ENCODE measurements at regions not wholly inside any gene's neighbourhood (a gene's known extent, or its start where the extent isn't known, plus 50 kb on each side); places are given as distances from the start of the nearest gene placed in this dataset.
"Not testable (repeated sequence)": the region's sequence is repeated elsewhere in the genome, so short reads cannot be mapped to it uniquely, and the experiment has no call there.

DNA sequence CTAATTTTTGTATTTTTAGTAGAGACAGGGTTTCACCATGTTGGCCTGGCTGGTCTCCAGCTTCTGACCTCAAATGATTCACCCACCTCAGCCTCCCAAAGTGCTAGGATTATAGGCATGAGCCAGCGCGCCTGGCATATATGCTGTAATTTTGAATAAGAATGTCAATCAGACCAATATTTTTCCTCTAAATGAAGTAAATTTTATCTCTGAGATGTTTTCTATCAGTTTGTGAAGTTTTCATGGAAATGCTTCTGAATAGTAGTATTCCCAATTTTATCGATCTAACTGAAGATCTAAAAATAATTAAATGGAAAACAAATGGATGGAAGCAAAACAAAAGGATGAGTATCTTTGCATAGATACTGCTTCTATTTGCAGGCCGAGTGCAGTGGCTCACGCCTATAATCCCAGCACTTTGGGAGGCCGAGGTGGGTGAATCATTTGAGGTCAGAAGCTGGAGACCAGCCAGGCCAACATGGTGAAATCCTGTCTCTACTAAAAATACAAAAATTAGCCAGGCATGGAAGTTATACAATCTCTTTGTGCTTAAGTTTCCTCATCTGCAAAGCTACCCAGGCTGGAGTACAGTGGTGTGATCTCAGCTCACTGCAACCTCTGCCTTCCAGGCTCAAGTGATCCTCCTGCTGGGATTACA, 103.9 kb upstream of the RAP2B start:
- H3K36me3 ChIP-seq (replicated peaks; ENCODE audit: control insufficient read depth, insufficient read depth, low read length); DNase-seq; H3K4me3 ChIP-seq (ENCODE audit: insufficient read depth, low read depth, low read length); H3K27me3 ChIP-seq (ENCODE audit: control insufficient read depth, insufficient read depth, low read length): not testable (repeated sequence)

GRCh38 chr3:153060346-153060745, 101.7 kb upstream of the RAP2B start:
- Histone ChIP-seq H3K27me3 (ENCODE audit: control insufficient read depth, insufficient read depth, low read length) (no peaks in the 10 kb centered on the region), H3K36me3 (replicated peaks; ENCODE audit: control insufficient read depth, insufficient read depth, low read length) (no peaks in the 10 kb centered on the region), H3K4me3 (ENCODE audit: insufficient read depth, low read depth, low read length) (no peak overlapping the region)
- no peak for DNase-seq

DNA sequence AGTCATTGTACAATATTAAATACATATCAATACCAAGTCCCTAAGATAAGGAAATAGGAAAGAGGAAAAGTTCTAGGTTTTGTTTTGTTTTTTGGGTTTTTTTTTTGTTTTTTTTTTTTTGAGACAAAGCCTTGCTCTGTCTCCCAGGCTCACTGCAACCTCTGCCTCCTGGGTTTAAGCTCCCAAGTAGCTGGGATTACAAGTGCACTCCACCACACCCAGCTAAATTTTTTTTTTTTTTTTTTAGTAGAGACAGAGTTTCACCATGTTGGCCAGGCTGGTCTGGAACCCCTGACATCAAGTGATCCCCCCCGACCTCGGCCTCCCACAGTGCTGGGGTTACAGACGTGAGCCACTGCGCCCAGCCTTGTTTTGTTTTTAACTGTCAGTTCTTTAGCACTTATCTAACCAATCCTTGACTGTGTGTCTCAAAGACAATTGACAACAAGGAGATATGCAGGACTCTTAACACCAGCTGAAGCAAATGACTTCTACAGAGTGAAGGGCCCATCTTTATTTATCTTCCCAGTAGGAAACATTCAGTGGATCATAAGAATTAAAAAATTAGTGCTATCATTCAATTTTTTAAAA, 100.0 kb upstream of the RAP2B start:
- Histone ChIP-seq H3K4me3 (ENCODE audit: insufficient read depth, low read depth, low read length) (no peak overlapping the region), H3K27me3 (ENCODE audit: control insufficient read depth, insufficient read depth, low read length) (no peaks in the 10 kb centered on the region), H3K36me3 (replicated peaks; ENCODE audit: control insufficient read depth, insufficient read depth, low read length) (no peaks in the 10 kb centered on the region)
- DNase-seq = no peak

DNA sequence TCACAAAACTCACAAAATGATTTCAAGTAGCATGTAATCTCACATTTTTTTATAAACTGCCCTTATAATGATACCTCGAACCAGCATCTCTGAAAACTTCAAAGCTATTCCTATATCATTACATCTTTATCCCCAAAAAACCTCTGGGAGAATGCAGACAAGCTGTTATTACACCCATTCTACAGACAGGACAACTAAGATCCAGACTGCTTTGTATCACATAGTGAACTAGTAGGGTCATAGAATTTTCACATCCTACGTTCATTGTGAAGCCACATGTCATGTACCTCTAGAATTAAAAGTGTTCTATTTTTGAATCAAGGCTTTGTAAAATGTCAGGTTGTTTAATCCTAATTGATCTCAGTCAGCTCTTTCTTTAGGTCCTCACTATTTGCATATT, 98.7 kb upstream of the RAP2B start:
- H3K27me3 ChIP-seq (ENCODE audit: control insufficient read depth, insufficient read depth, low read length) = no peaks in the 10 kb centered on the region
- H3K36me3 ChIP-seq (replicated peaks; ENCODE audit: control insufficient read depth, insufficient read depth, low read length) = no peaks in the 10 kb centered on the region
- no peak overlapping the region for H3K4me3 ChIP-seq (ENCODE audit: insufficient read depth, low read depth, low read length)
- DNase-seq = no peak

- H3K4me3 ChIP-seq (ENCODE audit: insufficient read depth, low read depth, low read length) = no peak overlapping the region
- no peaks in the 10 kb centered on the region for H3K27me3 ChIP-seq (ENCODE audit: control insufficient read depth, insufficient read depth, low read length)
- no peaks in the 10 kb centered on the region for H3K36me3 ChIP-seq (replicated peaks; ENCODE audit: control insufficient read depth, insufficient read depth, low read length)
- no peak for DNase-seq
Measured at GRCh38 chr3:153066983-153067382, 95.0 kb upstream of the RAP2B start.

GRCh38 chr3:153069598-153070510, 92.2 kb upstream of the RAP2B start:
- DNase-seq = no peak

GRCh38 chr3:153070511-153070868, 91.5 kb upstream of the RAP2B start:
- H3K27me3 ChIP-seq (ENCODE audit: control insufficient read depth, insufficient read depth, low read length) = no peaks in the 10 kb centered on the region
- DNase-seq = no peak
- no peak overlapping the region for H3K4me3 ChIP-seq (ENCODE audit: insufficient read depth, low read depth, low read length)
- H3K36me3 ChIP-seq (replicated peaks; ENCODE audit: control insufficient read depth, insufficient read depth, low read length) = no peaks in the 10 kb centered on the region

More at GRCh38 chr3:153069598-153070510, 92.2 kb upstream of the RAP2B start:
- Histone ChIP-seq H3K4me3 (ENCODE audit: insufficient read depth, low read depth, low read length) (no peak overlapping the region), H3K36me3 (replicated peaks; ENCODE audit: control insufficient read depth, insufficient read depth, low read length) (no peaks in the 10 kb centered on the region), H3K27me3 (ENCODE audit: control insufficient read depth, insufficient read depth, low read length) (no peaks in the 10 kb centered on the region)

GRCh38 chr3:153072382-153072781, 89.6 kb upstream of the RAP2B start:
- no peaks in the 10 kb centered on the region for H3K36me3 ChIP-seq (replicated peaks; ENCODE audit: control insufficient read depth, insufficient read depth, low read length)
- no peak overlapping the region for H3K4me3 ChIP-seq (ENCODE audit: insufficient read depth, low read depth, low read length)
- H3K27me3 ChIP-seq (ENCODE audit: control insufficient read depth, insufficient read depth, low read length) = no peaks in the 10 kb centered on the region
- DNase-seq = no peak

GRCh38 chr3:153072856-153073255, 89.2 kb upstream of the RAP2B start:
- DNase-seq = no peak
- Histone ChIP-seq H3K27me3 (ENCODE audit: control insufficient read depth, insufficient read depth, low read length) (no peaks in the 10 kb centered on the region), H3K36me3 (replicated peaks; ENCODE audit: control insufficient read depth, insufficient read depth, low read length) (no peaks in the 10 kb centered on the region), H3K4me3 (ENCODE audit: insufficient read depth, low read depth, low read length) (no peak overlapping the region)

GRCh38 chr3:153073636-153074035, 88.4 kb upstream of the RAP2B start:
- H3K36me3 ChIP-seq (replicated peaks; ENCODE audit: control insufficient read depth, insufficient read depth, low read length) = no peaks in the 10 kb centered on the region
- DNase-seq = no peak
- H3K27me3 ChIP-seq (ENCODE audit: control insufficient read depth, insufficient read depth, low read length) = no peaks in the 10 kb centered on the region
- no peak overlapping the region for H3K4me3 ChIP-seq (ENCODE audit: insufficient read depth, low read depth, low read length)

- Histone ChIP-seq H3K36me3 (replicated peaks; ENCODE audit: control insufficient read depth, insufficient read depth, low read length) (no peaks in the 10 kb centered on the region), H3K27me3 (ENCODE audit: control insufficient read depth, insufficient read depth, low read length) (no peaks in the 10 kb centered on the region), H3K4me3 (ENCODE audit: insufficient read depth, low read depth, low read length) (no peak overlapping the region)
- DNase-seq = no peak
Measured at GRCh38 chr3:153078826-153079225, 83.2 kb upstream of the RAP2B start.

GRCh38 chr3:153079386-153079785, 82.6 kb upstream of the RAP2B start:
- Histone ChIP-seq H3K4me3 (ENCODE audit: insufficient read depth, low read depth, low read length) (no peak overlapping the region), H3K36me3 (replicated peaks; ENCODE audit: control insufficient read depth, insufficient read depth, low read length) (no peaks in the 10 kb centered on the region), H3K27me3 (ENCODE audit: control insufficient read depth, insufficient read depth, low read length) (no peaks in the 10 kb centered on the region)
- DNase-seq = no peak

DNA sequence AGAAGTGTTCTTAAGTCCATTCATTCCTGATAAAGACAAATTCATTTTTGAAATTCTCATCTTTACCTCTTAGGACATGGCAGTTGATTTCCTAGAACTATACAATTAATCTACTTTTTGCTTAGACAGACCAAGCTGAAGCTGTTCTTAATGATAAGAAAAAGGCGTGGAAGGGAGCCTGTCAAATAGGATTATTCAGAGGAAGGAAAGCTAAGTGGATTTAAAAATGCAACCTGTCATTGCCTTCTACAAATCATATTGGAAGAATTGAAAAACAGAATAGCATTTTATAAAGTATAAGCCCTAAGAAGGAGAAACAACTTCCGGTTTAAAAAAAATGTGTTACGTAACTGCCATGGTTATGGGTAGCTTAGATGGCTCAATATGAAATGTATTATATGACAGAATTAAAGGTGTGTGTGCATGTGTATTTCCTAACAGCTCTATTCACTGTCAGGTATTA, 81.2 kb upstream of the RAP2B start:
- Histone ChIP-seq H3K4me3 (ENCODE audit: insufficient read depth, low read depth, low read length) (no peak overlapping the region), H3K27me3 (ENCODE audit: control insufficient read depth, insufficient read depth, low read length) (no peaks in the 10 kb centered on the region)
- no peak for DNase-seq

GRCh38 chr3:153084431-153084830, 77.6 kb upstream of the RAP2B start:
- H3K27me3 ChIP-seq (ENCODE audit: control insufficient read depth, insufficient read depth, low read length) = no peaks in the 10 kb centered on the region
- DNase-seq = no peak
- no peaks in the 10 kb centered on the region for H3K36me3 ChIP-seq (replicated peaks; ENCODE audit: control insufficient read depth, insufficient read depth, low read length)
- no peak overlapping the region for H3K4me3 ChIP-seq (ENCODE audit: insufficient read depth, low read depth, low read length)

More for the DNA sequence above, 81.2 kb upstream of the RAP2B start:
- no peaks in the 10 kb centered on the region for H3K36me3 ChIP-seq (replicated peaks; ENCODE audit: control insufficient read depth, insufficient read depth, low read length)
